Keratinocyte (primary cell): ENCODE measurements at regions not wholly inside any gene's neighbourhood (a gene's known extent, or its start where the extent isn't known, plus 50 kb on each side); places are given as distances from the start of the nearest gene placed in this dataset.

Experiments
- CTCF ChIP-seq, 3 experiments: IDR thresholded peaks in 1 of 3; conservative IDR thresholded peaks in 1 of 3; optimal IDR thresholded peaks in 1 of 3; 2 replicates in 2 of 3; 3 replicates in 1 of 3; pipeline versions ENCODE3 to v1.5.1; 2011; ENCODE audit warnings: low read length in 3 of 3, mild to moderate bottlenecking in 3 of 3, moderate library complexity in 2 of 3, control low read depth in 1 of 3, inconsistent platforms in 1 of 3; ENCODE audit not compliant: insufficient read depth in 2 of 3; ENCODE audit errors: extremely low read depth in 1 of 3
- EZH2 ChIP-seq: IDR thresholded peaks from one replicate; pipeline ENCODE4 v1.6.1; 2012; ENCODE audit warnings: inconsistent platforms, mild to moderate bottlenecking, low read length, moderate library complexity

- TF ChIP-seq CTCF (optimal IDR thresholded peaks at IDR 0.05 in 1 of 3, IDR thresholded peaks at IDR 0.05 in 1 of 3, conservative IDR thresholded peaks at IDR 0.05 in 1 of 3; ENCODE audit: extremely low read depth in 1 of 3, insufficient read depth in 2 of 3, low read length in 3 of 3) (no peak), EZH2 (no peak)
Measured at GRCh38 chr2:15860051-15860663, 80.2 kb upstream of the MYCN start.
